ENCODE measurements at regions not wholly inside any gene's neighbourhood (a gene's known extent, or its start where the extent isn't known, plus 50 kb on each side); places are given as distances from the start of the nearest gene placed in this dataset.

DNA sequence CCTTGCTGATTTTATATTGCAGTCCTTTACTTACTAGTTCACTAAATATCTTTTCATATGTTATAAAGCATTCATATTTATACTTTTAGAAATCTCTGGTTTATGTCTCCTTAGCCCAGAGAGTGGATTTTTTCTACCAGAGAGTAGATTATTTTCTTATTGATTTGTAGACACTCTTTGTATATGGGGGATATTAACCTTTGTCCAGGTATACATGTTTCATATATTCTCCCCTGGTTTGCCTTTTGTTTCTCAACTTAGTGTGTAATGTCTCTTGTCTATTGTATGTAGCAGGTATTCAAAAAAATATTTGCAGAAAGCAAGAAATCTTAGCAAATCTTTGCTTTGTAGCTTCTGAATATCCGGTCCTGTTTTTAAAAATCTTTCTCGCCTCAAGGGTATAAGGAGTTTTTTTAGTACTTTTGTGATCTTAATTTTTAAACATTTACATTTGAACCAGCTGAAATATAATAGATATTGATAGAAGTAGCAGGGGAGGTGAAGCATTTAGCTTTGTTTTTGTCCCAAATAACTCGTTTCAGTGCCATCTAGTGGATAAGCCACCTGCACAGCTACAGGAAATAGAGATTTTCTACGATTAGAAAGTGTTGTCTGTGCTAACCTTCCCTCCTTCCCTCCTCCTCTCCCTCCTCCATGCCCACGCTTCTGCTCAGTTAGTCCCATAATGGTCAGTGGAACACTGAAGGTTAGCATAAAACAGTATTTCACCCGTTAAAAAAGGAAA lies 97.0 kb downstream of the PHETA1 start:
- Histone ChIP-seq H3K4me3 (no peak overlapping the region), H3K36me3 (no peaks in the 10 kb centered on the region), H3K27me3 (no peaks in the 10 kb centered on the region), H3K4me1 (ENCODE audit: insufficient read depth) (no peaks in the 10 kb centered on the region), H3K9me3 (no peaks in the 10 kb centered on the region), H3K27ac (no peak overlapping the region)
- TF ChIP-seq, protein P1, sequence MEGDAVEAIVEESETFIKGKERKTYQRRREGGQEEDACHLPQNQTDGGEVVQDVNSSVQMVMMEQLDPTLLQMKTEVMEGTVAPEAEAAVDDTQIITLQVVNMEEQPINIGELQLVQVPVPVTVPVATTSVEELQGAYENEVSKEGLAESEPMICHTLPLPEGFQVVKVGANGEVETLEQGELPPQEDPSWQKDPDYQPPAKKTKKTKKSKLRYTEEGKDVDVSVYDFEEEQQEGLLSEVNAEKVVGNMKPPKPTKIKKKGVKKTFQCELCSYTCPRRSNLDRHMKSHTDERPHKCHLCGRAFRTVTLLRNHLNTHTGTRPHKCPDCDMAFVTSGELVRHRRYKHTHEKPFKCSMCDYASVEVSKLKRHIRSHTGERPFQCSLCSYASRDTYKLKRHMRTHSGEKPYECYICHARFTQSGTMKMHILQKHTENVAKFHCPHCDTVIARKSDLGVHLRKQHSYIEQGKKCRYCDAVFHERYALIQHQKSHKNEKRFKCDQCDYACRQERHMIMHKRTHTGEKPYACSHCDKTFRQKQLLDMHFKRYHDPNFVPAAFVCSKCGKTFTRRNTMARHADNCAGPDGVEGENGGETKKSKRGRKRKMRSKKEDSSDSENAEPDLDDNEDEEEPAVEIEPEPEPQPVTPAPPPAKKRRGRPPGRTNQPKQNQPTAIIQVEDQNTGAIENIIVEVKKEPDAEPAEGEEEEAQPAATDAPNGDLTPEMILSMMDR (IDR thresholded peaks at IDR 0.05): no peak
- no peak for TF ChIP-seq EP300 (IDR thresholded peaks at IDR 0.05)
- TF ChIP-seq POLR2A (IDR thresholded peaks at IDR 0.05): no peak
- no peak for DNase-seq
- intact Hi-C loops (cut with DNase I): no loop called here
- 46 to 54% (median 52%) methylated on average over 6 of the region's 6 CpGs for WGBS, 3 donors

DNA sequence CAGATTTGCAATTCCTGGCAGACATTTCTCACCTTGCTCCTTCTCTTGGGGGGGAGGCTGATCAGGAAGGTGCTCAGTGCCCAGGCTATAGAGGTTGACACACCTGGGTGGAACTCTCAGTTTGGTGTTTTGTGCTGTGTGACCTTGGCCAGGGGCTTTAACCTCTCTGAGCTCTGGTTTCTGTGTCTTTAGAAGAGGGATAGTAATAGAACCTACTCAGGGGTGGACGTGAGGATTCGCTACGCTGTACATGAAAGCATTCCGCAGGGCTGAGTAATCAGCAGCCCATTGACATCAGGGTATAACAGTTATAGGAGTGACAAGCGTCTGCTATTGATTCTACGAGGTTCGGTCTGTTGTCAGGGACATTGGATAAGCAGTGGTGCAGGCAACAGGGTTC lies 98.1 kb downstream of the PHETA1 start:
- H3K4me3 ChIP-seq: no peak overlapping the region
- H3K27ac ChIP-seq: no peak overlapping the region
- no peak for DNase-seq
- intact Hi-C loops (cut with DNase I): no loop called here
- no peaks in the 10 kb centered on the region for H3K36me3 ChIP-seq
- WGBS, 3 donors: 12 to 42% (median 12%) methylated on average over 7 of the region's 7 CpGs
- TF ChIP-seq, protein P1 (IDR thresholded peaks at IDR 0.05): no peak
- TF ChIP-seq POLR2A (IDR thresholded peaks at IDR 0.05) (no peak), EP300 (IDR thresholded peaks at IDR 0.05) (no peak)
- no peaks in the 10 kb centered on the region for H3K27me3 ChIP-seq
- H3K9me3 ChIP-seq: no peaks in the 10 kb centered on the region
- H3K4me1 ChIP-seq (ENCODE audit: insufficient read depth): no peaks in the 10 kb centered on the region

DNA sequence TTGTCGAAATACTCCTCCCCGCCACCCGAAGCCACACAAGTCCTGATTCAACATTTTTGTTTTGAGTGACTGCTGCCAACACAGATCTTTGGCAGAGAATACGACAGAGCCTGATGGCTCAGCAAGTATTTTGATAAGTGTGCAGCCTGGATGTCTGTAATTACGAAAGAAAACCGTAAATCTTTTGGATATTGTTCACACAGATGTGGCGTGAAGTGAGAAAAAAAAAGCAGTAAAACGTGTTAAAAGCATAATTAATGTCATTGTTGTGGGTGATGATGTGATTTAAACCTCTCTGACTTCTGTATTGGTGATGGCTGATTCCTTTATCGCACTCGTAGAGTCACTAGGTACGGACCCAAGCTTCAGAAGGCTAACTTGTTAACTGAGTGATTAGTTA lies 98.7 kb downstream of the PHETA1 start:
- intact Hi-C loops (cut with DNase I): no loop called here
- DNase-seq: no peak
- Histone ChIP-seq H3K36me3 (no peaks in the 10 kb centered on the region), H3K27me3 (no peaks in the 10 kb centered on the region), H3K27ac (no peak overlapping the region), H3K4me1 (ENCODE audit: insufficient read depth) (no peaks in the 10 kb centered on the region), H3K9me3 (no peaks in the 10 kb centered on the region), H3K4me3 (no peak overlapping the region)
- 4 to 16% (median 5%) methylated on average over 11 of the region's 11 CpGs for WGBS, 3 donors
- TF ChIP-seq, protein P1 (IDR thresholded peaks at IDR 0.05): no peak
- no peak for TF ChIP-seq EP300 (IDR thresholded peaks at IDR 0.05)
- TF ChIP-seq POLR2A (IDR thresholded peaks at IDR 0.05): no peak

DNA sequence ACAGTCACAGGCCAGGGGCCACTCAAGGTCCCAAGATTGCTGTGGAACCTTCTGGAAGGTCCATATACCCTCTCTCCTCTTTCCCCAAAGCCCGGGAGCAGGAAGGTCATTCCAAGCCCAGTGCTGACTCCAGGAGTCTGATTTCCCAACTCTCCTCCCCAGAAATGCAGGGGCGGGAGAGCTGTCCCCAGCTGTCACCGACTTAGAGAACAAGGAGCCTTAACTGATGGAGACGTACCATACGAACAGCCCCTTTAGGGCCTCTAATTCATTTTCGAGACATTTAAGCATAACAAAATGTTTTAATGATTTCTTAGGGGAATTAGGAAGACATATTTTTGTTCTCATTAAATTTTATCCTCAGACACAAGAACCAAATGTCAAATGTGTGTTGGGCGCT lies 99.2 kb downstream of the PHETA1 start:
- WGBS, 3 donors: 8 to 22% (median 14%) methylated on average over 7 of the region's 7 CpGs
- TF ChIP-seq EP300 (IDR thresholded peaks at IDR 0.05) (no peak), POLR2A (IDR thresholded peaks at IDR 0.05) (no peak)
- TF ChIP-seq, protein P1 (IDR thresholded peaks at IDR 0.05): no peak
- intact Hi-C loops (cut with DNase I): no loop called here
- Histone ChIP-seq H3K27ac (no peak overlapping the region), H3K27me3 (no peaks in the 10 kb centered on the region), H3K4me1 (ENCODE audit: insufficient read depth) (no peaks in the 10 kb centered on the region), H3K36me3 (no peaks in the 10 kb centered on the region), H3K4me3 (no peak overlapping the region), H3K9me3 (no peaks in the 10 kb centered on the region)
- DNase-seq: no peak

Measured in ovary (tissue), 7 donors.